Activated naive CD8-positive, alpha-beta T cell treated with anti-CD3 and anti-CD28 coated beads, Interleukin-2, amount 10 ng/mL, durations not matched to agents 7 days and 5 days (primary cell): ENCODE measurements at regions not wholly inside any gene's neighbourhood (a gene's known extent, or its start where the extent isn't known, plus 50 kb on each side); places are given as distances from the start of the nearest gene placed in this dataset.
A peak's percentile ranks its signal among the peaks of the same experiment; 100 is the strongest.

Experiments used
- ATAC-seq: fragments of 150-1000 bp; cut with Tn5 transposase; one replicate; pipeline ENCODE4 v1.10.0; 2021; ENCODE audit warnings: low read depth, moderate library complexity
- POLR2A ChIA-PET: fragments of 350-600 bp; sonication (Branson Sonifier 250); formaldehyde crosslinking; loops from one replicate; lab custom pipeline; 2021; ENCODE audit warnings: antibody characterized with exemption; lab: Charles Lee
- DNase-seq: peaks from one replicate; pipeline ENCODE4 v3.0.0; 2021
- H3K27ac Mint-ChIP-seq: one replicate; pipeline ENCODE4 v1.8.0; 2022; ENCODE audit warnings: mild to moderate bottlenecking, mixed read lengths
- H3K27me3 Mint-ChIP-seq: one replicate; pipeline ENCODE4 v1.8.0; 2022; ENCODE audit warnings: mild to moderate bottlenecking, moderate library complexity, mixed read lengths
- H3K36me3 Mint-ChIP-seq: one replicate; pipeline ENCODE4 v1.8.0; 2021; ENCODE audit warnings: mild to moderate bottlenecking, mixed read lengths
- H3K4me1 Mint-ChIP-seq: one replicate; pipeline ENCODE4 v1.8.0; 2021; ENCODE audit warnings: mixed read lengths
- H3K4me3 Mint-ChIP-seq: one replicate; pipeline ENCODE4 v1.8.0; 2022; ENCODE audit warnings: mild to moderate bottlenecking, moderate library complexity, mixed read lengths
- H3K9me3 Mint-ChIP-seq: one replicate; pipeline ENCODE4 v1.8.0; 2021; ENCODE audit warnings: mixed read lengths

DNA sequence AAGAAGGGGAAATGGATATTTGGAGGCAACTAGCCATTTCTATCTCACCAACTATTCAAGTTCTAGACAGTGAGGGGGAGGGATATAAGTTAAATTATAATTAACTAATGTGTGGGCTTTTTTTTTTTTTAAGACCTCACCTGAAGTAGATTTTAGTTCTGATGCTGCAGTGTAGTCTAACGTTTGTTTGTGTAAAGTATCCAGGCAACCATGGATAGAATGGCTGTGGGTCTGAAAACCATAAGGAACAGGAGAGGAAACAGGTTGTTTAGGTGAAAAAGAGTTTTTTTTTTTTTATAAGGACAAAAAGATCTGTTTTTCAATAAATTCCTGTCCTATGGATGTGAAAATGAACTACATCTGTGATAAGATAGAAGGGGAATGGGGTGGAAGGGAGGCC lies 262.4 kb upstream of the PLET1 start:
- Mint-ChIP-seq H3K4me1 (peaks cover 2% of the 10 kb centered on the region), H3K36me3 (no peaks in the 10 kb centered on the region), H3K9me3 (no peaks in the 10 kb centered on the region), H3K27me3 (peaks cover 15% of the 10 kb centered on the region), H3K4me3 (no peak overlapping the region), H3K27ac (no peak overlapping the region)
- DNase-seq (no peak), ATAC-seq (no peak)
- POLR2A ChIA-PET: no interaction called here

DNA sequence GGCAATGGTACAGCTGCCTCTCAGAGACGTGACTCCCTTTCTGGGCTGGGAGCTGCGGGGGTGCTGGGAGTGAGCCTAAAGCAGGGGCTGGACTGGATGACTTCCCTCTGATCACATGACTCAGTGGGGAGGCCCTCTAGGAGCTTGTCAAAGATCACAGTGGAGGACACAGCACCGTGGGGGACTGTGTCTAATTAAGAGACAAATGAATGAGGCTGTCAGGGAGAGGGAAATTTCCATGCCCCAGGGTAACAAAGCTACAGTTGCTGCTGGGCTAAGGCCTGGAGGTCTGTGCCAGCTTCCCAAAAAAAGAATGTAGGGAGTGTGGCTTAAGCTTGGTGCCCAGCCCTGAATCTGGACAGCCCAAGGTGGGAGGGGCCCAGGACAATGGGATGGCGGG lies 262.8 kb upstream of the PLET1 start:
- DNase-seq (no peak), ATAC-seq (no peak)
- POLR2A ChIA-PET: no interaction called here
- Mint-ChIP-seq H3K9me3 (no peaks in the 10 kb centered on the region), H3K4me1 (peaks cover 2% of the 10 kb centered on the region), H3K4me3 (no peak overlapping the region), H3K36me3 (no peaks in the 10 kb centered on the region), H3K27ac (no peak overlapping the region), H3K27me3 (peaks cover 15% of the 10 kb centered on the region)

DNA sequence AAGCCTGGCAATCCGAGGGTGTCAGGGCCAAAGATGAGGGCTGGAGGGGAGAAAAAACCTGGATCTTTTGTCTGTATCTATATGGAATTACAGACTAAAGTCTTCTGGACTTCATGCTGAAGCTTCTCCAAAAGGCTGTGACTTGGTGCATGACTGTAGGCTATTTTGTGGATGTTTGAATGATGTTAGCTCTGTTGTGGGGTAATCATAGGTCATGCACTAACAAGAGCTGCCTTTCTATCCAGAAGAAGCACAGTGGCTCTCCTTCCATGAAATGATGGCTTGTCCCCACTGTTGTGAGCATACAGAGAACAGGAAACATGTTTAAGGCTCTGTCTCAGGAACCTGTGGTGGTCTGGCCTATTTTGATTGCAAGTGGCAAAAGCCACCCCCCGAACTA lies 263.3 kb upstream of the PLET1 start:
- Mint-ChIP-seq H3K36me3 (no peaks in the 10 kb centered on the region), H3K27ac (no peak overlapping the region), H3K27me3 (peaks cover 17% of the 10 kb centered on the region), H3K4me1 (peaks cover 2% of the 10 kb centered on the region), H3K4me3 (no peak overlapping the region), H3K9me3 (no peaks in the 10 kb centered on the region)
- POLR2A ChIA-PET: interaction anchor here (0.5 kb wide), 1 partner anchor 61 kb away, joined by 9 read pairs; no protein-coding TSS in a partner anchor
- no peak for DNase-seq
- ATAC-seq: no peak

DNA sequence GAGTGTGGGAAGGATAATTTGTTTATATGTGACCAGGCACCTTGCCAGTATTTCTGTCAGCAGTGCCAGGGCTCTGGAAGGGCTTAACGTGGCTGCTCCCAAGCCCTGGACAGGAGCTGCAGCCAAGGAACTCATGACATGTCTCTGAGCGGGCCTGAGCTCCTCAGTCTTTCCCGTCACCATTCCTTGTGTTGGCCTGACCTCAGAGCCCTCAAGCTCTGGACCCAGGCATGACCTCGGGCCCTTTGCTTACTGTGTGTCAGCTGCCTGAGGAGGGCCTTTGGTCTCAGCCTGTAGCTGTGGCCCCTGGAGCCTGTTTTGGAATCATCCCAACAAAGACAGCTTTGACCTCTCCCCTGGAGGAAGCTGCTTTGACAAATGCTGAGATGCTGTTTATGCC lies 264.1 kb upstream of the PLET1 start:
- no peak overlapping the region for H3K4me3 Mint-ChIP-seq
- DNase-seq (no peak), ATAC-seq (no peak)
- POLR2A ChIA-PET: no interaction called here
- no peak overlapping the region for H3K27ac Mint-ChIP-seq
- peaks cover 17% of the 10 kb centered on the region for H3K27me3 Mint-ChIP-seq
- peaks cover 1% of the 10 kb centered on the region for H3K4me1 Mint-ChIP-seq
- no peaks in the 10 kb centered on the region for H3K9me3 Mint-ChIP-seq
- H3K36me3 Mint-ChIP-seq: no peaks in the 10 kb centered on the region

DNA sequence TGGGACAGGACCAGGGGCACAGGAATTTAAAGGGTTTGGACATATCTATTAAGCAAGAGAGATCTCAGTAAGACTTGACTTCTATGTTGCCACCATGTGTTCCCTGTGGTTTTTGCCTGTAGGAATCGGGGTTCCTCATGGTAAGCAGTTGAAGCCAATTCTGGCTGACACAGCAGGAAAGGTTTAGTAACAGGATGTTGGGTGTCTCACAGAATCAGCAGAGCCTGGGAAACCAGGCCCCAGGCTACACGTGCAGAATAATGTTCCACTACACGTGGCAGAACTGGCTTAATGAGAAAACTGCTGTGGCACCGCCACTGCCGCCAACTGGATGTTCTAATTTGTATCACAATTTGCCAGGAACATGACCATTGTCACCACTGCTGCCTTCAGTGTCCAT lies 264.6 kb upstream of the PLET1 start:
- Mint-ChIP-seq H3K36me3 (no peaks in the 10 kb centered on the region), H3K9me3 (no peaks in the 10 kb centered on the region), H3K4me1 (no peaks in the 10 kb centered on the region), H3K27ac (no peak overlapping the region), H3K27me3 (peaks cover 17% of the 10 kb centered on the region), H3K4me3 (no peak overlapping the region)
- DNase-seq (no peak), ATAC-seq (no peak)
- POLR2A ChIA-PET: no interaction called here

DNA sequence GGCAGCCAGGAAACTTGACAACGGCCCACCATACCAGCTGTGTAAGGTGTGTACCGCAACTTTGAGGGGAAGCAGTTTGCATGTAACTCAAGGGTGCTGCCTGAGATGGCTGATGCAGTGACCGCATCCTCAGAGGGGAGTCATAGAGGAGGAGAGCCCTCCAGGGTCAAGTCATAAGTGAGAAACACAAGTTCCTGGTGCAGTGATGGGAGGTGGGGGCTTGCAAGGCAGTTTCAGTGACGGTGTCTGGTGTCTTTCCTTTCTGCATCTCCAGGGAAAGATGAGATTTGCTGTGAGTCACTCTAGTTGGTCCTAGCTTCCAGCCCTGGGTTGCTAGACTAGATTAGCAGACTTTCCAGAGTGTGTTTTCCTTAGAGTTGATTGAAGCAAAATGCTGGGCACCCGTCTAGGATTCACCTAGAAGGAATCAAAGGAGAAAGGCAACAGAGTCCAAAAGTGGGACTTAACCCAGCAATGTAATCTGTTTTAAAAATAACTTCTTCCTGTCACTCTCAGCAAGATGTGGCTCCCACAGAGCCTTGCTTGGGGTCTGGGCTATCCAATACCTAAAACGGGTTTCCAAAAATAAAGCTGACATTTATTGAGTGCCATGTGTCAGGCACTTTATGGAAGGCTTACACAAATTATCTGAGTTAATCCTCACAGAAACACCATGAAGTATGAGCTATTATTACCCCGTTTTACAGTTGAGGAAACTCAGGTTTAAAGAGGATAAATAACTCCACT lies 265.4 kb upstream of the PLET1 start:
- Mint-ChIP-seq H3K4me3 (no peak overlapping the region), H3K27ac (no peak overlapping the region)

DNA sequence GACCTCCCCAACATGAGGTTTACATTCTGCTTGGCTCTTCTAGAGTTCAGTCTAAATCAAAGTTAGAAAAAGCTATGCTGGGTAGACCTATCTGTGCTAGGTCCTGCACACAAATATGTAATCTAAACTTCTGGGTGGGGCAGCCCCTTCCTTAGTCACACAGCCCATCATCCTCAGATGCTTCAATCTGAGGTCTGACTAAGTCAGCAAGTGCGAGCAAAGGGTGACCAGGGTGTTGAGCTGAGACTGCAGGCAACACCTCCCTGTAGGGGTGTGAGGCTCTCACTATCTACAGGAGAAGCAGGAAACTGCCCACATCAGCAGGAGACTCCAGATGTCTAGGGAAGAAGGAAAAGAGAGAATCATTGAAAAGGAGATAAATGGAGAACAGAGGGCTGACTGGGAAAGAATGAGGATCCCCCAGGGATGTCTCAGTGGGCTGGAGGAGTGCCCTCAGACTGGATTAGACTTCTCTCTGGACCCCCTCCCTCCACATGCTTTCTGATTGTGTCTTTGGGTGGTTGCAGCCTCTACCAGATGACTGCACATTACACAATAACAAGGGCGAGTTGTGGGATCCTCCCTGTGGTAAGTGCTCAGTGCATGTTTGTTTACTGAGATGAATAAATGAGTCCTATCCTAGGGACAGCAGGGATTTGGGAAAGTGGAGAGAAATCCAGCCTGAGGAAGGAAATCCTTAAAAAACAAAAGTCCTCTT lies 266.2 kb upstream of the PLET1 start:
- H3K27me3 Mint-ChIP-seq: peaks cover 18% of the 10 kb centered on the region
- H3K4me1 Mint-ChIP-seq: no peaks in the 10 kb centered on the region
- POLR2A ChIA-PET: no interaction called here
- no peak overlapping the region for H3K4me3 Mint-ChIP-seq
- H3K36me3 Mint-ChIP-seq: no peaks in the 10 kb centered on the region
- H3K9me3 Mint-ChIP-seq: no peaks in the 10 kb centered on the region
- DNase-seq (no peak), ATAC-seq (no peak)
- H3K27ac Mint-ChIP-seq: peak overlapping the region; percentile 23

More for the DNA sequence above, 265.4 kb upstream of the PLET1 start:
- Mint-ChIP-seq H3K27me3 (peaks cover 17% of the 10 kb centered on the region), H3K36me3 (no peaks in the 10 kb centered on the region), H3K9me3 (no peaks in the 10 kb centered on the region), H3K4me1 (no peaks in the 10 kb centered on the region)
- ATAC-seq (no peak), DNase-seq (no peak)
- POLR2A ChIA-PET: no interaction called here

DNA sequence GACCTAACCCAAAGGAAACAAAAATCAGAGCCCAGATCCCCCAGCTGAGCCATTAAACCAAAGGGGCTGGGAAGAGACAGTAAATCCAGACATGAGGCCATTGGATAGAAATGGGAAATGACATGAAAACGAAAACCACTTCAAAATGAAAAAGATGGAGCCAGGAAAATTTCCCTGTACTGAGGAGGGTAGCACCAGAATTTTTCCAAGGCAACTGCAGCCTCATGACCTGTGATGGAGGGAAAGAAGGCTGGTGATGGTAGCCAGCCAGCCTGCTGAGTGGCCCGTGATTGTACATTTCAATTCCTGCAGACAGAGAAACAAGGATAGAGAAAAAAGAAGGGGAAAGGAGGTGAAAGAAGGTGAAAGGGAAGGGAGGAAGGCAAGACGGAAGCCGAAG lies 268.4 kb upstream of the PLET1 start:
- no peaks in the 10 kb centered on the region for H3K9me3 Mint-ChIP-seq
- H3K4me1 Mint-ChIP-seq: no peaks in the 10 kb centered on the region
- peaks cover 21% of the 10 kb centered on the region for H3K27me3 Mint-ChIP-seq
- H3K4me3 Mint-ChIP-seq: no peak overlapping the region
- no peaks in the 10 kb centered on the region for H3K36me3 Mint-ChIP-seq
- ATAC-seq (no peak), DNase-seq (no peak)
- POLR2A ChIA-PET: no interaction called here
- H3K27ac Mint-ChIP-seq: no peak overlapping the region

DNA sequence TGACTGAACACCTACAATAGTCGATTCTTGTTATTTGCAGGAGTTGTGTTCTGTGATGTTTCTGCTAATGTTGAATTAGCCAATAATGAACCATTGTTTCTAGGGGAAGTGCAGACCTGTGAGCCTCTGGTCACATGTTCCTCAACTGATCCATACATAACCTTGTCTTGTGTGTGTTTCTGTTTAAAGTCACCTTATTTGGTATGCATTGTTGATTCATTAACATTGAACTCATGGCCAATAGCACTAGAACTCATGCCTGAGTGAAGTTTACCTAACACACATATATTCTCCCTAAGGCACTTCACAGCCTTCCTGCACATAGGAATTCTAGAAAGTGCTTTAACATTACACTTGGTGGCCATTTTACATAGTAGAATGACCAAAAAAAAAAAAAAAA lies 271.8 kb upstream of the PLET1 start:
- DNase-seq: no peak
- no peak overlapping the region for H3K4me3 Mint-ChIP-seq
- no peaks in the 10 kb centered on the region for H3K36me3 Mint-ChIP-seq
- peaks cover 16% of the 10 kb centered on the region for H3K27me3 Mint-ChIP-seq
- ATAC-seq: no peak
- POLR2A ChIA-PET: no interaction called here
- H3K9me3 Mint-ChIP-seq: no peaks in the 10 kb centered on the region
- H3K4me1 Mint-ChIP-seq: no peaks in the 10 kb centered on the region
- no peak overlapping the region for H3K27ac Mint-ChIP-seq

DNA sequence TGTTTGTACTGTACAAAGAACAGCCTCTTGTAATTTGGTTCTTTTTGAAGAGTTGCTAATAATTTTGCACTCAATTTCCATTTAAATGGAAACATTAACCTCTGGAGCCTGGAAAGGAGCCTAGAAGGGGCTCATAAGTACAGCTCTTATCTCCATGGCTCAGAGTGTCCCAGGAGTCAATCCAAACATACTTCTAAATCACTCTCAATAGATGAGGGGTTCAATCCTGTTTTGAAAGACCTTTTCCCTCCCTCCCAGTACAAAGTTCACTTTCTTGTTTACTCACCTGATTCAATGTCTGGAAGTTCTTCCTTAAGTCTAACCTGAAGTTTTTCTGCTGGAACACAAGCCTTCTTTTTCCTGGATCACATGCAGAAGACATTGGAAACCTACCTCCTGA lies 273.0 kb upstream of the PLET1 start:
- no peak overlapping the region for H3K27ac Mint-ChIP-seq
- H3K27me3 Mint-ChIP-seq: peaks cover 9% of the 10 kb centered on the region
- no peaks in the 10 kb centered on the region for H3K9me3 Mint-ChIP-seq
- H3K4me3 Mint-ChIP-seq: no peak overlapping the region
- no peaks in the 10 kb centered on the region for H3K36me3 Mint-ChIP-seq
- ATAC-seq (no peak), DNase-seq (no peak)
- POLR2A ChIA-PET: no interaction called here
- no peaks in the 10 kb centered on the region for H3K4me1 Mint-ChIP-seq

DNA sequence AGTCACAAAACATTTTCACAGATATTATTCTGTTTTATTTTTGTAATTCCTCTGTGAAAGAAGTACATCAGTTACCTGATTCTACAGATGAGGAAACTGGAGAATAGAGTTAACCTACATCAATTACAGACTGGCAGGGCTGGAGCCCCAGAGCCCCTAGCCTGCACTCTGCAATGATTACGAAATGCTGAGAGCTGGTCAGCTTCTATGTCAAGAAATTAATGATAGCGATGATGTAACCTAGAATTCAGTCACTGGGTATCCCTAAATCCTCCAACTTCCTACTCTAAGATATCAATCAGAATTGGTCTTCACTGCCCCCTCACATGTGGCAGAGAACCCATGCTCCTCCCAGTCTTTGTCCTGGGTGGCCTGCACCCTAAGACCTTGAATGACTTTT lies 273.5 kb upstream of the PLET1 start:
- Mint-ChIP-seq H3K9me3 (no peaks in the 10 kb centered on the region), H3K27ac (no peak overlapping the region), H3K27me3 (peaks cover 9% of the 10 kb centered on the region), H3K4me1 (no peaks in the 10 kb centered on the region), H3K4me3 (no peak overlapping the region), H3K36me3 (no peaks in the 10 kb centered on the region)
- ATAC-seq (no peak), DNase-seq (no peak)
- POLR2A ChIA-PET: no interaction called here

DNA sequence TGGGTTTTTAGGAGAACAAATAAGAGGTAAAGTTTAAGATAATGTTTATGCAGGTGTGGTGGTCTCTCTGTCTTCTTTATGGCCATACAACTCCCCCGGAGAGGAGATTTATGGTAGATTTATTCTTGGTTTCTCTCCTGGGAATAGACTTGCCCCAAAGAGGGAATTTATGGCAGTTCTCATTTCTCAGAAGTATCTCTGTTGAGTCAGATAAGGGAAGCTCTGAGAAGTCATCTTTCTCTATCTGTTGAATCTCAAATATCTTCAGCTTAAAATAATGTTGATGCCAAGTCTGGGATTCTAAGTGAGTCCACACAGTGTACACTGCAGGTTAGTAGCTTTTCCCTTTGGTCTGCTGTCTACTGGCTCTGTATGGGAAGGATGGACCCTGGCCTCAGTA lies 276.4 kb upstream of the PLET1 start:
- Mint-ChIP-seq H3K27me3 (peaks cover 9% of the 10 kb centered on the region), H3K4me3 (no peak overlapping the region), H3K9me3 (peaks cover 1% of the 10 kb centered on the region), H3K4me1 (peaks cover 10% of the 10 kb centered on the region), H3K36me3 (no peaks in the 10 kb centered on the region), H3K27ac (no peak overlapping the region)
- ATAC-seq: no peak
- POLR2A ChIA-PET: no interaction called here
- no peak for DNase-seq

DNA sequence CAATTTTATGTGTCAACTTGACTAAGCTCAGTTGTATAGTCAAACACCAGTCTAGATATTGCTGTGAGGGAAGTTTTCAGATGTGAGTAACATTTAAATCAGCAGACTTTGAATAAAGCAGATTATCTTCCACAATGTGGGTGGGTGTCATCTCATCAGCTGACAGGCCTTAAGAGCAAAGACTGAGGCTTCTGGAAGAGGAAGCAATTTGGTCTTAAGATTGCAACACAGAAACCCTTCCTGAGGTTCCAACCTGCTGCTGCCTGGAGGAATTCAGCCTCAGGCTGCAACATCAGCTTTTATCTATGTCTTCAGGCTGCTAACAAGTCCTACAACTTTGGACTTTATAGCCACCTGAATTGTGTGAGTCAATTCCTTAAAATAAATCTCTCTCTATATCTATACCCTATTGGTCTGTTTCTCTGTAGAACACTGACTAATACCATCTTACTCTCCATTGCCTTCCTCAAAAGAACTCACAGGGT lies 277.2 kb upstream of the PLET1 start:
- no peak overlapping the region for H3K27ac Mint-ChIP-seq
- no peak overlapping the region for H3K4me3 Mint-ChIP-seq
- peaks cover 1% of the 10 kb centered on the region for H3K9me3 Mint-ChIP-seq
- DNase-seq: no peak
- H3K27me3 Mint-ChIP-seq: peaks cover 9% of the 10 kb centered on the region
- no peak for ATAC-seq
- POLR2A ChIA-PET: no interaction called here
- H3K36me3 Mint-ChIP-seq: no peaks in the 10 kb centered on the region
- H3K4me1 Mint-ChIP-seq: peaks cover 10% of the 10 kb centered on the region
